MCF 10A (cell line): ENCODE measurements at regions not wholly inside any gene's neighbourhood (a gene's known extent, or its start where the extent isn't known, plus 50 kb on each side); places are given as distances from the start of the nearest gene placed in this dataset.

ENCODE experiments used
- BruUV-seq: library from RNA; stranded (reverse); fragments of 400-500 nt; replicated peaks from 2 replicates; lab custom pipeline; 2021; lab: Mats Ljungman, UMichigan
- CTCF ChIA-PET: fragments of 300-600 bp; sonication (Branson Sonifier 250); formaldehyde crosslinking; extraction: SDS; loops from one replicate; lab custom pipeline; 2021; ENCODE audit warnings: antibody characterized with exemption, inconsistent platforms; lab: Yijun Ruan, JAX
- POLR2A ChIA-PET: fragments of 300-600, 350-650 bp; sonication (Branson Sonifier 250); formaldehyde crosslinking; extraction: SDS; loops from one replicate; lab custom pipeline; 2020; ENCODE audit warnings: antibody characterized with exemption, inconsistent platforms; lab: Yijun Ruan, JAX
- DNase-seq: peaks from one replicate; pipeline ENCODE4 v3.0.0-alpha.2; 2018; ENCODE audit not compliant: unreplicated experiment
- H3K27ac Mint-ChIP-seq: one replicate; pipeline ENCODE4 v1.8.0; 2022; ENCODE audit warnings: mild to moderate bottlenecking, low read depth, mixed read lengths; ENCODE audit not compliant: unreplicated experiment
- H3K27me3 Mint-ChIP-seq: one replicate; pipeline ENCODE4 v1.8.0; 2022; ENCODE audit warnings: mixed read lengths; ENCODE audit not compliant: insufficient read depth, unreplicated experiment
- H3K36me3 Mint-ChIP-seq: one replicate; pipeline ENCODE4 v1.8.0; 2022; ENCODE audit warnings: mild to moderate bottlenecking, moderate library complexity, mixed read lengths; ENCODE audit not compliant: insufficient read depth, unreplicated experiment
- H3K4me1 Mint-ChIP-seq: one replicate; pipeline ENCODE4 v1.8.0; 2022; ENCODE audit warnings: mixed read lengths; ENCODE audit not compliant: insufficient read depth, unreplicated experiment
- H3K4me3 Mint-ChIP-seq: one replicate; pipeline ENCODE4 v1.8.0; 2022; ENCODE audit warnings: mild to moderate bottlenecking, moderate library complexity, mixed read lengths; ENCODE audit not compliant: unreplicated experiment
- H3K9me3 Mint-ChIP-seq: one replicate; pipeline ENCODE4 v1.8.0; 2022; ENCODE audit warnings: mixed read lengths; ENCODE audit not compliant: unreplicated experiment
- intact Hi-C: fragments of 100-400 bp; cut with micrococcal nuclease; formaldehyde crosslinking; loops from 2 replicates; pipeline ENCODE4 v1.14.1; 2022
- TF ChIP-seq, protein P1 (sequence below): fragments of 200-600 bp; IDR thresholded peaks from one replicate; pipeline ENCODE4 v1.8.0; 2022; ENCODE audit warnings: antibody characterized with exemption, mild to moderate bottlenecking; ENCODE audit not compliant: unreplicated experiment

DNA sequence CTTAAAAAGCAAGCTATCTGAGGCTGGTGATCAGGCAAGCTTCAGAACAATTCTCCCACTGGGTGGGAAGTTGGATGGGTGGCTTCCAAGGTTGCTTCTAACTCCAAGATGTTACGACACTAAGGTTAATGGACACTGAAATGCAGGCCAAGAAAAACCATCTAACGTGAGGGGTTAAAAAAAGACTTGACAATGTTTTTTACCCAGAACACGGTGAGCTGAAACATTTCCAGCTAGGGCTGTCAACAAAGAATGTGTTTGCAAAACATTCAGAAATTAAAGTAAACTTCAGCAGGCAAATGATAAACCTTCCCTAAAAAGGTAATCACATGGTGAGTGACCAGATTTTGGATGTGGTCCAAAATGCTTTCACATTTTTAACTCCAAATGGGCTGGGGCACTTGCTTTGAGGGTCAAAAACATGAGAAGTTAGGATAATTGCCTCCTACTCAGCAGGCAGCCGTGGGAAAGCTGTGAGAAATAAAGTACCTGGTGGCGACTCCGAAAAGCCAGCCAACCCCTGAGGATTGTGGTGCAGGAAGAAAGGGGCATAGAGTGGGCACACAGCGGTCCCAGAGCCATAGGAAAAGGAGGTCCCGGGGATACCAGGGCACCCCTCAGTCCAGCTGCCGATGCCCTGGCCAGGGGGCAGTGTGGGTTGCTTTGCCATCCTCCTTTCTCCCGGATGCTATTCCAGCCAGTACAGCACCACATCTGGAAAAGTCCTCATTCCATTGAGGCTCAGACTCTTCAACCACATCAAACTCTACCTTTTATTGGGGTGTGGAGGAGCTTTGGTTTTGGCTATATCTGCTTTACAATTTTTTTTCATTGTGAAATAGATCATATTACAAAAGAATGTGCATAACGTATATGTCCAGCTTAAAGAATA is 90.0 kb upstream of the ATL2 start:
- ChIA-PET CTCF (interaction anchor here (0.6 to 4.8 kb wide), 16 partner anchors 13 to 1903 kb away, joined by 3 to 58 read pairs (median 5); partner anchors contain the start of gene ATL2), POLR2A (interaction anchor here (0.6 to 6.5 kb wide), 13 partner anchors 9 to 978 kb away, joined by 3 to 107 read pairs (median 5); partner anchors contain the start of gene ATL2)
- Mint-ChIP-seq H3K27ac (peak overlapping the region; percentile 77), H3K36me3 (no peaks in the 10 kb centered on the region), H3K27me3 (no peaks in the 10 kb centered on the region), H3K4me1 (peaks cover 23% of the 10 kb centered on the region), H3K9me3 (no peaks in the 10 kb centered on the region), H3K4me3 (no peak overlapping the region)
- peak; percentile 68 for DNase-seq
- TF ChIP-seq, protein P1, sequence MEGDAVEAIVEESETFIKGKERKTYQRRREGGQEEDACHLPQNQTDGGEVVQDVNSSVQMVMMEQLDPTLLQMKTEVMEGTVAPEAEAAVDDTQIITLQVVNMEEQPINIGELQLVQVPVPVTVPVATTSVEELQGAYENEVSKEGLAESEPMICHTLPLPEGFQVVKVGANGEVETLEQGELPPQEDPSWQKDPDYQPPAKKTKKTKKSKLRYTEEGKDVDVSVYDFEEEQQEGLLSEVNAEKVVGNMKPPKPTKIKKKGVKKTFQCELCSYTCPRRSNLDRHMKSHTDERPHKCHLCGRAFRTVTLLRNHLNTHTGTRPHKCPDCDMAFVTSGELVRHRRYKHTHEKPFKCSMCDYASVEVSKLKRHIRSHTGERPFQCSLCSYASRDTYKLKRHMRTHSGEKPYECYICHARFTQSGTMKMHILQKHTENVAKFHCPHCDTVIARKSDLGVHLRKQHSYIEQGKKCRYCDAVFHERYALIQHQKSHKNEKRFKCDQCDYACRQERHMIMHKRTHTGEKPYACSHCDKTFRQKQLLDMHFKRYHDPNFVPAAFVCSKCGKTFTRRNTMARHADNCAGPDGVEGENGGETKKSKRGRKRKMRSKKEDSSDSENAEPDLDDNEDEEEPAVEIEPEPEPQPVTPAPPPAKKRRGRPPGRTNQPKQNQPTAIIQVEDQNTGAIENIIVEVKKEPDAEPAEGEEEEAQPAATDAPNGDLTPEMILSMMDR: no peak
- intact Hi-C loops: no loop called here
- BruUV-seq: no TSS peak

- ChIA-PET CTCF (interaction anchor here (0.6 to 4.8 kb wide), 11 partner anchors 14 to 1981 kb away, joined by 3 to 58 read pairs (median 4); partner anchors contain the start of gene ATL2), POLR2A (interaction anchor here (1.0 to 6.5 kb wide), 5 partner anchors 18 to 90 kb away, joined by 3 to 107 read pairs (median 12); partner anchors contain the start of gene ATL2)
- TF ChIP-seq, protein P1: no peak
- no peaks in the 10 kb centered on the region for H3K9me3 Mint-ChIP-seq
- DNase-seq: no peak
- H3K4me1 Mint-ChIP-seq: peaks cover 23% of the 10 kb centered on the region
- peak overlapping the region; percentile 77 for H3K27ac Mint-ChIP-seq
- H3K4me3 Mint-ChIP-seq: no peak overlapping the region
- H3K36me3 Mint-ChIP-seq: no peaks in the 10 kb centered on the region
- intact Hi-C loops: no loop called here
- H3K27me3 Mint-ChIP-seq: no peaks in the 10 kb centered on the region
- no TSS peak for BruUV-seq
These were observed 89.3 kb upstream of the ATL2 start for GRCh38 chr2:38466409-38466808.

- peaks cover 24% of the 10 kb centered on the region for H3K4me1 Mint-ChIP-seq
- H3K9me3 Mint-ChIP-seq: no peaks in the 10 kb centered on the region
- BruUV-seq: no TSS peak
- peak overlapping the region; percentile 70 for H3K27ac Mint-ChIP-seq
- DNase-seq: peak; percentile 64
- H3K4me3 Mint-ChIP-seq: no peak overlapping the region
- no peaks in the 10 kb centered on the region for H3K27me3 Mint-ChIP-seq
- POLR2A ChIA-PET: interaction anchor here (0.5 to 6.5 kb wide), 5 partner anchors 18 to 149 kb away, joined by 3 to 107 read pairs (median 3); partner anchors contain the start of gene ATL2
- CTCF ChIA-PET: interaction anchor here (0.6 to 4.8 kb wide), 19 partner anchors 8 to 1981 kb away, joined by 3 to 58 read pairs (median 3); partner anchors contain the start of gene ATL2
- TF ChIP-seq, protein P1: peak; percentile 31
- no peaks in the 10 kb centered on the region for H3K36me3 Mint-ChIP-seq
- intact Hi-C loops: no loop called here
These were observed 88.7 kb upstream of the ATL2 start for GRCh38 chr2:38465789-38466127.
